ENCODE measurements at regions not wholly inside any gene's neighbourhood (a gene's known extent, or its start where the extent isn't known, plus 50 kb on each side); places are given as distances from the start of the nearest gene placed in this dataset.

DNA sequence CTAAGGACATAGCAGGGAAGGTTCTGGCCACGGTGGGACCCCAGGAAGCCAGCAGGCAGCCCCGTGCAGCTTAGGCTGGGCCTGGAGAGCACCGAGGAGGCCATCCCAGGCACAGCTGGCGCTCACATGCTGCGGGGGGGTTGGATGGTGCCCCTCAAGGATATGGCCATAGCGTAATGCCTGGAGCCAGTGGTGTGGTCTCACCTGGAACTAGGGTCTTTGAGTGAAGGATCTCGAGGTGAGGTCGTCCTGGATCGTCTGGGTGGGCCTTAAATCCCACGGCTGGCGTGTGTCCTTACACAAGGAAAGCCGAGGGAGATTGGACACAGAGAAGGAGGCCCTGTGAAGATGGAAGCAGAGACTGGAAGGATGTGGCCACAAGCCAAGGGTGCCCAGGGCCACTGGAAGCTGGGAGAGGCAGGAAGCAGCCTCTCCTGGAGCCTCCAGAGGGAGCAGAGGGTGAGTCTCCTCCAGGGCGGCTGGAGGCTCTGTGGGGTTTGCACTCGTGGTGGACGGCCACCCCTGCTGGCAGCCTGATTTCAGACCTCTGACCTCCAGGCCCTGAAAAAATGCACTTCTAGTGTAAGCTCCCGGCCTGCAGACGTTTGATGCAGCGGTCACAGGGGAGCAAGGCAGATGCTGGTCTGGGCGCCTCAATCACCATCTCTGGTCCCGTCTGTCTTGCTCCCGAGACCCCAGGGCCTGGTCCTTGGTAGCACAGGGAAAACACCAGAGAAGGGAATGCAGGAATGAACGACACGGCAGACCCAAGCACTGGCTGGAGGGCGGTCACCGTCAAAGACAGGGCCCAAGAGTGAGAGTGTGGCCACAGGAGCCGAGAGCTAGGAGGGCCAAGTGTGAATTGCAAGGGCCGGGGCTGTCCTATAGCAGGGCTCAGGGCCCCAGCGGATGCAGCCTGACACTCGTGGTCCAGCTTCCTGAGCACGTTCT lies 218.6 kb downstream of the KIF26A start:
- 0 out of 6 replicates have a peak, but pooled peaks of 1 of the 2 experiments have one; percentile 17 for ATAC-seq
- no peak for FAIRE-seq
- WGBS (ENCODE audit: missing lambda C conversion rate) = 64% methylated on average over 24 of the region's 30 CpGs

GRCh38 chr14:104357689-104358527 lies 219.5 kb downstream of the KIF26A start:
- ChIA-PET POLR2A (no interaction called here), CTCF (interaction anchor here (0.9 kb wide), 1 partner anchor 264 kb away, joined by 3 read pairs; no protein-coding TSS in a partner anchor)
- no peak for FAIRE-seq

More for the DNA sequence above, 218.6 kb downstream of the KIF26A start:
- DNase-seq (ENCODE audit: low read depth in 1 of 2, low spot score in 1 of 2) = no peak
- H3K4me1 ChIP-seq = no peaks in the 10 kb centered on the region
- ChIA-PET CTCF (interaction anchor here (0.9 kb wide), 1 partner anchor 263 kb away, joined by 3 read pairs; no protein-coding TSS in a partner anchor), POLR2A (no interaction called here)
- TF ChIP-seq NPAS2 (CRISPR knock-in tag; IDR thresholded peaks at IDR 0.05; ENCODE audit: borderline replicate concordance) (no peak), KDM5A (IDR thresholded peaks at IDR 0.05) (no peak), CBX2 (IDR thresholded peaks at IDR 0.05; ENCODE audit: borderline replicate concordance, low read depth) (no peak), MAFK (IDR thresholded peaks at IDR 0.05; ENCODE audit: partially characterized antibody) (no peak), RARB (CRISPR knock-in tag; IDR thresholded peaks at IDR 0.05) (no peak), KDM1A (IDR thresholded peaks at IDR 0.05; ENCODE audit: low read depth) (no peak), JUN (IDR thresholded peaks at IDR 0.05) (no peak), TFCP2L1 (CRISPR knock-in tag; IDR thresholded peaks at IDR 0.05) (no peak)
- TF ChIP-seq, protein P1, sequence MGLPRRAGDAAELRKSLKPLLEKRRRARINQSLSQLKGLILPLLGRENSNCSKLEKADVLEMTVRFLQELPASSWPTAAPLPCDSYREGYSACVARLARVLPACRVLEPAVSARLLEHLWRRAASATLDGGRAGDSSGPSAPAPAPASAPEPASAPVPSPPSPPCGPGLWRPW (IDR thresholded peaks at IDR 0.05) = no peak
- no peak overlapping the region for H3K4me3 ChIP-seq
- no peak overlapping the region for H3K27ac ChIP-seq
- peaks cover 2% of the 10 kb centered on the region; the same call in 1 of the 3 replicates for H3K9me3 ChIP-seq
- H3K4me2 ChIP-seq = no peak overlapping the region

DNA sequence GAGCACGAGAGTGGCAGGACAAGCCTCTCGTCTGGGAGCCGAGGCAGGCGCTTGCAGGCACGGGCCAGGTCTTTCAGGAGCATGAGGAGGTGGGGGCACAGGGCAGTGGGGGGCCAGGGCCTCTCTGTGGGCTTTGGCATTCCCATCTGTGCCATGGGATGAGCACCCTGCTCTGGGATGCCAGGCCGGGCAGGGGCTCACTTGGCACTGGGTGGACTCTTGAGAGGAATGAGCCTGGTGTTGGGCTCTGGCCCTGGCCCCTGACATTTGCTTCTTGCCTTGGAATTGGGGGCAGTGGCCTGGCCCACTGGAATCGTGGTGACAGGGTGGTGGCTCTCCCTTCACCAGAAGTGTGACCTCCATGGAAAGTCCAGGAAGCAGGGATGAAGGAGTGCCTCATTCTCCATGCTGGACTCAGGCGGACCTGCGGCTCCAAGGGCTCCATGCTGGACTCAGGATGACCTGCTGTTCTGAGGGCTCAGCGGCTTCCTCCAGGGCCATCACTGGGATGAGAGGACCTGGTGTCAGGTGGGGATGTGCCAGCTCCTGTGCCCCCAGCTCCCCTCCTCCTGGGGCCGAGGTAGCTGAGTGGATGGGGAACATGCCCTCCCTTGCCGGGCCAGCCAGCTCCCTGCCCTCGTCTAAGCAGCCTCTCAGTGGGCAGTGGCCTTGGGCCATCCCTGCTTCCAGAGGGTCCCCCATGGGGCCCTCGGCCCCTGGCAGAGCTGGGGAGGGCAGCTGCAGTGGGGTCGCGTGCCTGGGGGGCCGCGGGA lies 220.3 kb downstream of the KIF26A start:
- no peak for FAIRE-seq
- Histone ChIP-seq H3K27ac (no peak overlapping the region), H3K4me2 (no peak overlapping the region), H3K9me3 (no peaks in the 10 kb centered on the region), H3K4me3 (no peak overlapping the region), H3K4me1 (no peaks in the 10 kb centered on the region)
- POLR2A ChIA-PET = no interaction called here
- no peak for DNase-seq (ENCODE audit: low read depth in 1 of 2, low spot score in 1 of 2)
- WGBS (ENCODE audit: missing lambda C conversion rate) = 49% methylated on average over 10 of the region's 18 CpGs
- ATAC-seq = no peak
- CTCF ChIA-PET = interaction anchor here (1.4 kb wide), 1 partner anchor 17 kb away, joined by 4 read pairs; no protein-coding TSS in a partner anchor
- TF ChIP-seq MAX (IDR thresholded peaks at IDR 0.05) (no peak), POLR2AphosphoS2 (conservative IDR thresholded peaks at IDR 0.05; ENCODE audit: low read length) (no peak), MAZ (IDR thresholded peaks at IDR 0.05; ENCODE audit: borderline replicate concordance, low read depth, low read length) (no peak), PHF8 (IDR thresholded peaks at IDR 0.05; ENCODE audit: borderline replicate concordance, low read depth) (no peak), PBX3 (IDR thresholded peaks at IDR 0.05) (no peak)
- TF ChIP-seq, protein P2, sequence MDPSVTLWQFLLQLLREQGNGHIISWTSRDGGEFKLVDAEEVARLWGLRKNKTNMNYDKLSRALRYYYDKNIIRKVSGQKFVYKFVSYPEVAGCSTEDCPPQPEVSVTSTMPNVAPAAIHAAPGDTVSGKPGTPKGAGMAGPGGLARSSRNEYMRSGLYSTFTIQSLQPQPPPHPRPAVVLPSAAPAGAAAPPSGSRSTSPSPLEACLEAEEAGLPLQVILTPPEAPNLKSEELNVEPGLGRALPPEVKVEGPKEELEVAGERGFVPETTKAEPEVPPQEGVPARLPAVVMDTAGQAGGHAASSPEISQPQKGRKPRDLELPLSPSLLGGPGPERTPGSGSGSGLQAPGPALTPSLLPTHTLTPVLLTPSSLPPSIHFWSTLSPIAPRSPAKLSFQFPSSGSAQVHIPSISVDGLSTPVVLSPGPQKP (IDR thresholded peaks at IDR 0.05; ENCODE audit: low read depth, low read length) = no peak
- TF ChIP-seq, protein P3, sequence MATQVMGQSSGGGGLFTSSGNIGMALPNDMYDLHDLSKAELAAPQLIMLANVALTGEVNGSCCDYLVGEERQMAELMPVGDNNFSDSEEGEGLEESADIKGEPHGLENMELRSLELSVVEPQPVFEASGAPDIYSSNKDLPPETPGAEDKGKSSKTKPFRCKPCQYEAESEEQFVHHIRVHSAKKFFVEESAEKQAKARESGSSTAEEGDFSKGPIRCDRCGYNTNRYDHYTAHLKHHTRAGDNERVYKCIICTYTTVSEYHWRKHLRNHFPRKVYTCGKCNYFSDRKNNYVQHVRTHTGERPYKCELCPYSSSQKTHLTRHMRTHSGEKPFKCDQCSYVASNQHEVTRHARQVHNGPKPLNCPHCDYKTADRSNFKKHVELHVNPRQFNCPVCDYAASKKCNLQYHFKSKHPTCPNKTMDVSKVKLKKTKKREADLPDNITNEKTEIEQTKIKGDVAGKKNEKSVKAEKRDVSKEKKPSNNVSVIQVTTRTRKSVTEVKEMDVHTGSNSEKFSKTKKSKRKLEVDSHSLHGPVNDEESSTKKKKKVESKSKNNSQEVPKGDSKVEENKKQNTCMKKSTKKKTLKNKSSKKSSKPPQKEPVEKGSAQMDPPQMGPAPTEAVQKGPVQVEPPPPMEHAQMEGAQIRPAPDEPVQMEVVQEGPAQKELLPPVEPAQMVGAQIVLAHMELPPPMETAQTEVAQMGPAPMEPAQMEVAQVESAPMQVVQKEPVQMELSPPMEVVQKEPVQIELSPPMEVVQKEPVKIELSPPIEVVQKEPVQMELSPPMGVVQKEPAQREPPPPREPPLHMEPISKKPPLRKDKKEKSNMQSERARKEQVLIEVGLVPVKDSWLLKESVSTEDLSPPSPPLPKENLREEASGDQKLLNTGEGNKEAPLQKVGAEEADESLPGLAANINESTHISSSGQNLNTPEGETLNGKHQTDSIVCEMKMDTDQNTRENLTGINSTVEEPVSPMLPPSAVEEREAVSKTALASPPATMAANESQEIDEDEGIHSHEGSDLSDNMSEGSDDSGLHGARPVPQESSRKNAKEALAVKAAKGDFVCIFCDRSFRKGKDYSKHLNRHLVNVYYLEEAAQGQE (IDR thresholded peaks at IDR 0.05) = no peak

More at GRCh38 chr14:104357689-104358527, 219.5 kb downstream of the KIF26A start:
- no peaks in the 10 kb centered on the region for H3K4me1 ChIP-seq
- 47% methylated on average over 27 of the region's 33 CpGs for WGBS (ENCODE audit: missing lambda C conversion rate)
- no peak overlapping the region for H3K4me2 ChIP-seq
- H3K9me3 ChIP-seq = no peaks in the 10 kb centered on the region
- ATAC-seq (no peak), DNase-seq (ENCODE audit: low read depth in 1 of 2, low spot score in 1 of 2) (no peak)
- no peak overlapping the region for H3K27ac ChIP-seq
- TF ChIP-seq HOXB5 (CRISPR knock-in tag; IDR thresholded peaks at IDR 0.05) = no peak
- no peak for TF ChIP-seq BHLHE40 (IDR thresholded peaks at IDR 0.05; ENCODE audit: low read depth, low read length)
- TF ChIP-seq RNF2 (IDR thresholded peaks at IDR 0.05; ENCODE audit: borderline replicate concordance, low read depth) = no peak
- TF ChIP-seq, protein P4, sequence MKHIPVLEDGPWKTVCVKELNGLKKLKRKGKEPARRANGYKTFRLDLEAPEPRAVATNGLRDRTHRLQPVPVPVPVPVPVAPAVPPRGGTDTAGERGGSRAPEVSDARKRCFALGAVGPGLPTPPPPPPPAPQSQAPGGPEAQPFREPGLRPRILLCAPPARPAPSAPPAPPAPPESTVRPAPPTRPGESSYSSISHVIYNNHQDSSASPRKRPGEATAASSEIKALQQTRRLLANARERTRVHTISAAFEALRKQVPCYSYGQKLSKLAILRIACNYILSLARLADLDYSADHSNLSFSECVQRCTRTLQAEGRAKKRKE (CRISPR knock-in tag; IDR thresholded peaks at IDR 0.05; ENCODE audit: low read depth) = no peak
- no peak for TF ChIP-seq MAZ (IDR thresholded peaks at IDR 0.05; ENCODE audit: borderline replicate concordance, low read depth, low read length)
- TF ChIP-seq ESRRA (IDR thresholded peaks at IDR 0.05; ENCODE audit: borderline replicate concordance, low read length) = no peak
- TF ChIP-seq JUN (IDR thresholded peaks at IDR 0.05) = no peak
- TF ChIP-seq MAX (IDR thresholded peaks at IDR 0.05) = no peak
- TF ChIP-seq CHD4 (IDR thresholded peaks at IDR 0.05; ENCODE audit: borderline replicate concordance) = no peak
- H3K4me3 ChIP-seq = no peak overlapping the region

Measured in A549 (cell line).